SK-N-SH (cell line): ENCODE measurements at regions not wholly inside any gene's neighbourhood (a gene's known extent, or its start where the extent isn't known, plus 50 kb on each side); places are given as distances from the start of the nearest gene placed in this dataset.

Source experiments
- CTCF ChIA-PET: fragments of 300-600, 350-600 bp; formaldehyde crosslinking; extraction: SDS; loops from one replicate; lab custom pipeline; 2021; lab: Yijun Ruan, JAX
- POLR2A ChIA-PET: fragments of 350-600 bp; sonication (Branson Sonifier 250); formaldehyde crosslinking; extraction: SDS; loops from one replicate; lab custom pipeline; 2020; ENCODE audit warnings: antibody characterized with exemption, inconsistent platforms; lab: Yijun Ruan, JAX
- DNase-seq: peaks from one replicate; pipeline ENCODE4 v3.0.0; 2012
- H2AFZ ChIP-seq: fragments of 200-600 bp; sonication (generic); 2 replicates; pipeline ENCODE4 v1.8.1; 2016; ENCODE audit warnings: antibody characterized with exemption, mild to moderate bottlenecking, low read depth
- H3F3A ChIP-seq: fragments of 200-600 bp; sonication (generic); replicated peaks from 2 replicates; pipeline ENCODE3; 2016; ENCODE audit warnings: antibody characterized with exemption, mild to moderate bottlenecking; ENCODE audit not compliant: insufficient read depth
- H3K27ac ChIP-seq, 2 experiments: fragments of 200-500 bp in 1 of 2; fragments of 200-600 bp in 1 of 2; sonication (Bioruptor generic) in 1 of 2; sonication (generic), shearing (Covaris generic) in 1 of 2; 2 replicates each; pipeline versions ENCODE4 v1.5.1 to v1.6.1; 2014 to 2016; ENCODE audit warnings: low read depth in 2 of 2, inconsistent platforms in 1 of 2, low read length in 1 of 2, mild to moderate bottlenecking in 1 of 2, mixed read lengths in 1 of 2
- H3K27me3 ChIP-seq: fragments of 200-600 bp; sonication (generic), shearing (Covaris generic); 2 replicates; pipeline ENCODE4 v1.6.1; 2016; ENCODE audit warnings: mixed run types; ENCODE audit not compliant: insufficient read depth
- H3K36me3 ChIP-seq, 2 experiments: fragments of 200-500 bp in 1 of 2; fragments of 200-600 bp in 1 of 2; sonication (Bioruptor generic) in 1 of 2; sonication (generic) in 1 of 2; replicated peaks in 1 of 2; 2 replicates each; pipeline versions ENCODE3 to v1.5.1; 2014 to 2016; ENCODE audit warnings: low read length in 1 of 2, mild to moderate bottlenecking in 1 of 2; ENCODE audit not compliant: insufficient read depth in 2 of 2, control insufficient read depth in 1 of 2
- H3K4me1 ChIP-seq, 2 experiments: fragments of 200-500 bp in 1 of 2; fragments of 200-600 bp in 1 of 2; sonication (Bioruptor generic) in 1 of 2; sonication (generic), shearing (Covaris generic) in 1 of 2; 2 replicates each; pipeline versions ENCODE4 v1.5.1 to v1.6.1; 2014 to 2016; ENCODE audit warnings: low read depth in 1 of 2, low read length in 1 of 2, mixed run types in 1 of 2; ENCODE audit not compliant: insufficient read depth in 2 of 2, control insufficient read depth in 1 of 2
- H3K4me2 ChIP-seq: fragments of 200-600 bp; sonication (generic), shearing (Covaris generic); 2 replicates; pipeline ENCODE4 v1.6.1; 2017; ENCODE audit warnings: mixed run types
- H3K4me3 ChIP-seq, 2 experiments: fragments of 200-500 bp in 1 of 2; fragments of 200-600 bp in 1 of 2; sonication (Bioruptor generic) in 1 of 2; sonication (generic), shearing (Covaris generic) in 1 of 2; 2 replicates each; pipeline versions ENCODE4 v1.5.1 to v1.8.1; 2014 to 2016; ENCODE audit warnings: low read depth in 2 of 2, inconsistent platforms in 1 of 2, low read length in 1 of 2, mild to moderate bottlenecking in 1 of 2, mixed read lengths in 1 of 2, moderate library complexity in 1 of 2
- H3K79me2 ChIP-seq: fragments of 200-600 bp; sonication (generic); 2 replicates; pipeline ENCODE4 v1.8.1; 2017; ENCODE audit warnings: mild to moderate bottlenecking; ENCODE audit not compliant: insufficient read depth
- H3K9ac ChIP-seq: fragments of 200-600 bp; sonication (generic); 2 replicates; pipeline ENCODE4 v1.6.1; 2017; ENCODE audit warnings: mixed run types
- H3K9me2 ChIP-seq: fragments of 200-600 bp; sonication (generic); 2 replicates; pipeline ENCODE4 v1.6.1; 2017; ENCODE audit warnings: mixed run types
- H3K9me3 ChIP-seq: fragments of 200-600 bp; sonication (generic); 2 replicates; pipeline ENCODE4 v1.6.1; 2017; ENCODE audit warnings: mixed run types, mild to moderate bottlenecking, moderate library complexity
- H4K20me1 ChIP-seq: fragments of 200-600 bp; sonication (generic); 2 replicates; pipeline ENCODE4 v1.6.1; 2017; ENCODE audit warnings: mild to moderate bottlenecking, mixed run types; ENCODE audit not compliant: insufficient read depth
- CHD2 ChIP-seq: fragments of 150-350 bp; IDR thresholded peaks from 2 replicates; pipeline ENCODE4 v1.6.1; 2018; ENCODE audit warnings: low read length; ENCODE audit not compliant: partially characterized antibody
- EZH2phosphoT487 ChIP-seq: fragments of 200-600 bp; sonication (generic); IDR thresholded peaks from 2 replicates; pipeline ENCODE4 v1.6.1; 2017; ENCODE audit warnings: low read depth, mixed run types, mild to moderate bottlenecking, antibody characterized with exemption, moderate library complexity, borderline replicate concordance
- FOXJ3 ChIP-seq: sonication (generic); formaldehyde crosslinking; IDR thresholded peaks from 2 replicates; pipeline ENCODE4 v1.5.1; 2020; ENCODE audit warnings: mild to moderate bottlenecking, missing genetic modification reagents
- FOXM1 ChIP-seq: IDR thresholded peaks from 2 replicates; pipeline ENCODE4 v1.4.0; 2012; ENCODE audit warnings: low read depth, mild to moderate bottlenecking
- GABPA ChIP-seq: IDR thresholded peaks from 2 replicates; pipeline ENCODE4 v1.4.0; 2012; ENCODE audit warnings: low read depth, mild to moderate bottlenecking
- IRF3 ChIP-seq: fragments of 150-350 bp; IDR thresholded peaks from 2 replicates; pipeline ENCODE4 v1.6.1; 2016; ENCODE audit warnings: mild to moderate bottlenecking, low read depth, low read length
- POLR2AphosphoS5 ChIP-seq: IDR thresholded peaks from 2 replicates; pipeline ENCODE4 v1.6.1; 2012; ENCODE audit warnings: low read depth, low read length
- REST ChIP-seq: IDR thresholded peaks from 2 replicates; pipeline ENCODE4 v1.6.1; 2012; ENCODE audit warnings: mild to moderate bottlenecking, low read depth, low read length, moderate library complexity
- SMC3 ChIP-seq: IDR thresholded peaks from 2 replicates; pipeline ENCODE4 v1.6.1; 2012; ENCODE audit warnings: low read depth, low read length, improper control_type of control experiment
- TCF12 ChIP-seq: IDR thresholded peaks from 2 replicates; pipeline ENCODE4 v1.4.0; 2012
- TEAD4 ChIP-seq: IDR thresholded peaks from 2 replicates; pipeline ENCODE4 v1.4.0; 2012; ENCODE audit warnings: mild to moderate bottlenecking, borderline replicate concordance; ENCODE audit not compliant: insufficient read depth
- WGBS: methylation state at CpG from one replicate; pipeline ENCODE4 v1.1.6; 2017; ENCODE audit warnings: low lambda C conversion rate; 5-methylcytosine and 5-hydroxymethylcytosine counted together
- TF ChIP-seq, protein P1 (sequence below): IDR thresholded peaks from 2 replicates; pipeline ENCODE4 v1.4.0; 2012; ENCODE audit warnings: low read depth, borderline replicate concordance

DNA sequence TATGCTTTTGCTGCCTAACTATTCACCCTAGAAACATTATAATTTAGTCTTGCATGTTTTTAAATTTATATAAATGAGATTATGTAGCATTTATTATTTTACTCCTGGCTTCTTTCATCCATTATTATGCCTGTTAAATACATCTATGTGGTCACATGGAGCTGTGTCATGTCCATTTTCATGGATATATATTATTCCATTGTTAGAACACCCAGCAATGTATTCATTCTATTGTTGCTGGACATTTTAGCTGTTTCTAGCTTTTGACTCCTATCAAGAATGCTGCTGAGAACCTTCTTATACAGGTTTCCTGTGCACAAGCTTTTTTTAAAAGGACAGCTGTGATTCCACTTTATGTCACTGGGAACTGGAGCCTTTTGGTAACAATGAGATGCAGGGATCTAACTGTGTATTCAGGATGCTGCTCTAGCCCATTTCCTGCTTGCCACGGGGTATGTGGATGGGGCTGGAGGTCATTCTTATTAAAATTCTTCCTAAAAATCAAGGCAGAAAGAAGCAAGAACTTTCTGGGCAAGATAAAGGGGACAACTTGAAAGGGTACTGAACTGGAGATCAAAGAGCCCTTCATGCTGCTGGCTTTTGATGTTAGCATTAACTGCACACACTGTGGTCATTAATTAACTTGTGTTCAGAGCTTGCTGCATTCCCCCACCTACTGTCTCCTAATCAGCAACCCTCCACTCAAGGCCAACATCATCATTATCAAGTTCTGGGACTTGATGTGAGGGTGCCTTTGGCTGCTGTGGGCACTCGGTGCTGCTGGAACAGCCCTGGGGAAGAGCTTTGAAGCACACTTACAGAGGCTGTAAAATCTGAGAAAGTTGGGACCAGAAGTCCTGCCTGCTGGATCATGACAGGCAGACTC lies 96.6 kb upstream of the AKIRIN2 start:
- 45% methylated on average over 2 of the region's 2 CpGs for WGBS
- Histone ChIP-seq H3K9ac (no peak overlapping the region), H3K4me2 (no peak overlapping the region), H3K9me3 (no peaks in the 10 kb centered on the region), H4K20me1 (no peaks in the 10 kb centered on the region)
- TF ChIP-seq CHD2 (no peak), IRF3 (no peak), SMC3 (no peak), FOXM1 (no peak), TCF12 (no peak), FOXJ3 (CRISPR knock-in tag) (no peak), GABPA (no peak), EZH2phosphoT487 (no peak), TEAD4 (no peak), POLR2AphosphoS5 (no peak), REST (no peak)
- TF ChIP-seq, protein P1, sequence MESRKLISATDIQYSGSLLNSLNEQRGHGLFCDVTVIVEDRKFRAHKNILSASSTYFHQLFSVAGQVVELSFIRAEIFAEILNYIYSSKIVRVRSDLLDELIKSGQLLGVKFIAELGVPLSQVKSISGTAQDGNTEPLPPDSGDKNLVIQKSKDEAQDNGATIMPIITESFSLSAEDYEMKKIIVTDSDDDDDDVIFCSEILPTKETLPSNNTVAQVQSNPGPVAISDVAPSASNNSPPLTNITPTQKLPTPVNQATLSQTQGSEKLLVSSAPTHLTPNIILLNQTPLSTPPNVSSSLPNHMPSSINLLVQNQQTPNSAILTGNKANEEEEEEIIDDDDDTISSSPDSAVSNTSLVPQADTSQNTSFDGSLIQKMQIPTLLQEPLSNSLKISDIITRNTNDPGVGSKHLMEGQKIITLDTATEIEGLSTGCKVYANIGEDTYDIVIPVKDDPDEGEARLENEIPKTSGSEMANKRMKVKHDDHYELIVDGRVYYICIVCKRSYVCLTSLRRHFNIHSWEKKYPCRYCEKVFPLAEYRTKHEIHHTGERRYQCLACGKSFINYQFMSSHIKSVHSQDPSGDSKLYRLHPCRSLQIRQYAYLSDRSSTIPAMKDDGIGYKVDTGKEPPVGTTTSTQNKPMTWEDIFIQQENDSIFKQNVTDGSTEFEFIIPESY, result no peak
- TF ChIP-seq, all 33 proteins: peak for 0
- H3K36me3 ChIP-seq, result no peaks in the 10 kb centered on the region
- no peak overlapping the region for H2AFZ ChIP-seq
- no peak overlapping the region for H3K27ac ChIP-seq
- ChIA-PET CTCF (interaction anchor here (1.3 kb wide), 1 partner anchor 97 kb away, joined by 4 read pairs; the partner anchor contains the start of gene AKIRIN2), POLR2A (no interaction called here)
- H3K9me2 ChIP-seq, result no peaks in the 10 kb centered on the region
- no peaks in the 10 kb centered on the region for H3F3A ChIP-seq
- peaks cover 0 to 3% of the 10 kb centered on the region in 2 experiments; a peak in 1 of 4 replicates for H3K4me1 ChIP-seq
- H3K79me2 ChIP-seq, result no peaks in the 10 kb centered on the region
- DNase-seq, result no peak
- H3K4me3 ChIP-seq, result no peak overlapping the region
- no peaks in the 10 kb centered on the region; the same call in 1 of the 2 replicates for H3K27me3 ChIP-seq
